ENCODE measurements at regions not wholly inside any gene's neighbourhood (a gene's known extent, or its start where the extent isn't known, plus 50 kb on each side); places are given as distances from the start of the nearest gene placed in this dataset.
"Not testable (repeated sequence)": the region's sequence is repeated elsewhere in the genome, so short reads cannot be mapped to it uniquely, and the experiment has no call there.

DNA sequence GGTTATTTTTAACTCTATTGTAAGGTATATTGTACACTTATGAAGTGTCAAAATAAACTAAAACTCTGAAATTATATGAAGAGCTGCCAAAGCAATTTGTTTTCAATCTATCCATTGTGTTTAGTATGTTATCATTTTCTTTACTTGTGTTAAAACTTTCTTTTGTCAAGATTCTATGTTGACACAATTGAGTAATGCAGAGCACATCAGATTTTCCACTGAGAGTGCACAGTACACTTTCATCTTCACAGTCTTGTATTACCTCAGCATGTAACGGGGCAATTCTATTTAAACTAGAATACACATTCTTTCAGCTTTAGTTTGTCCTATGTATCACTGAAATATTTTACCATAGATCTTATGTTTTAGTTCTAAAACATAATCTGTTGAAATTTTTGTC is 304.4 kb upstream of the ZC3H15 start:
- no peak for DNase-seq
- no peak overlapping the region for H3K4me3 ChIP-seq
- WGBS, 5 donors, result 58 to 71% (median 63%) methylated on average over 1 of the region's 1 CpG
- H3K27me3 ChIP-seq, result no peaks in the 10 kb centered on the region
- H3K36me3 ChIP-seq, result no peaks in the 10 kb centered on the region
- H3K9me3 ChIP-seq, result peaks cover 0 to 6% (median 0%) of the 10 kb centered on the region in 4 donors
- intact Hi-C loops (cut with DNase I; ENCODE audit: low total_unique reads), result no loop called here
- no peaks in the 10 kb centered on the region for H3K4me1 ChIP-seq
- no peak overlapping the region for H3K27ac ChIP-seq
- TF ChIP-seq, protein P1, sequence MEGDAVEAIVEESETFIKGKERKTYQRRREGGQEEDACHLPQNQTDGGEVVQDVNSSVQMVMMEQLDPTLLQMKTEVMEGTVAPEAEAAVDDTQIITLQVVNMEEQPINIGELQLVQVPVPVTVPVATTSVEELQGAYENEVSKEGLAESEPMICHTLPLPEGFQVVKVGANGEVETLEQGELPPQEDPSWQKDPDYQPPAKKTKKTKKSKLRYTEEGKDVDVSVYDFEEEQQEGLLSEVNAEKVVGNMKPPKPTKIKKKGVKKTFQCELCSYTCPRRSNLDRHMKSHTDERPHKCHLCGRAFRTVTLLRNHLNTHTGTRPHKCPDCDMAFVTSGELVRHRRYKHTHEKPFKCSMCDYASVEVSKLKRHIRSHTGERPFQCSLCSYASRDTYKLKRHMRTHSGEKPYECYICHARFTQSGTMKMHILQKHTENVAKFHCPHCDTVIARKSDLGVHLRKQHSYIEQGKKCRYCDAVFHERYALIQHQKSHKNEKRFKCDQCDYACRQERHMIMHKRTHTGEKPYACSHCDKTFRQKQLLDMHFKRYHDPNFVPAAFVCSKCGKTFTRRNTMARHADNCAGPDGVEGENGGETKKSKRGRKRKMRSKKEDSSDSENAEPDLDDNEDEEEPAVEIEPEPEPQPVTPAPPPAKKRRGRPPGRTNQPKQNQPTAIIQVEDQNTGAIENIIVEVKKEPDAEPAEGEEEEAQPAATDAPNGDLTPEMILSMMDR (IDR thresholded peaks at IDR 0.05), result no peak
- TF ChIP-seq EP300 (IDR thresholded peaks at IDR 0.05) (no peak), POLR2AphosphoS5 (IDR thresholded peaks at IDR 0.05) (no peak), POLR2A (IDR thresholded peaks at IDR 0.05) (no peak)

DNA sequence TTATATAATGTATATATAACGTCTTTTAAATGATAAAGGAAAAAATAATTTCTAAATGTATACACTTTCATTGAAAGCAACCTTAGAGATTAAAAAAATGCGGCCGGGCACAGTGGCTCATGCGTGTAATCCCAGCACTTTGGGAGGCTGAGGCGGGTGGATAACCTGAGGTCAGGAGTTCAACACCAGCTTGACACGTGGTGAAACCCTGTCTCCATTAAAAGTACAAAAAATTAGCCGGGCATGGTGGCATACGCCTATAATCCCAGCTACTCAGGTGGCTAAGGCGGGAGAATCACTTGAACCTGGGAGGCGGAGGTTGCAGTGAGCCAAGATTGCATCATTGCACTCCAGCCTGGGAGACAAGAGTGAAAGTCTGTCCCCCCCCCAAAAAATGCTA is 303.7 kb upstream of the ZC3H15 start:
- H3K4me1 ChIP-seq; intact Hi-C loops (cut with DNase I; ENCODE audit: low total_unique reads); H3K27ac ChIP-seq; DNase-seq; H3K36me3 ChIP-seq; H3K27me3 ChIP-seq; H3K4me3 ChIP-seq; H3K9me3 ChIP-seq: not testable (repeated sequence)
- WGBS, 5 donors, result 89 to 94% (median 91%) methylated on average over 10 of the region's 10 CpGs

DNA sequence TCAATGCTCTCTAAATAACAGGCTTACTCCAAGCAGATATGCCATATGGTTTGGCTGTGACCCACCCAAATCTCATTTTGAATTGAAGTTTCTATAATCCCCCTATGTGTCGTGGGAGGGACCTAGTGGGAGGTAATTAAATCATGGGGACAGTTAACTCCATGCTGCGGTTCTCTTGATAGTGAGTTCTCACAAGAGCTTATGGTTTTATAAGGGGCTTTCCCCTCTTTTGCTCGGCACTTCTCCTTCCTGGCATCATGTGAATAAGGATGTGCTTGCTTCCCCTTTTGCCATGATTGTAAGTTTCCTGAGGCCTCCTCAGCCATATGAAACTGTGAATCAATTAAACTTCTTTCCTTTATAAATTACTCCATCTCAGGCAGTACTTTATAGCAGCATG is 302.7 kb upstream of the ZC3H15 start:
- no peaks in the 10 kb centered on the region for H3K4me1 ChIP-seq
- intact Hi-C loops (cut with DNase I; ENCODE audit: low total_unique reads), result no loop called here
- 53 to 85% (median 75%) methylated on average over 3 of the region's 3 CpGs for WGBS, 5 donors

GRCh38 chr2:186187854-186188253 is 298.2 kb upstream of the ZC3H15 start:
- H3K4me1 ChIP-seq, result no peaks in the 10 kb centered on the region
- intact Hi-C loops (cut with DNase I; ENCODE audit: low total_unique reads), result no loop called here
- no peak for DNase-seq

More for the DNA sequence above, 302.7 kb upstream of the ZC3H15 start:
- H3K9me3 ChIP-seq, result peaks cover 0 to 7% (median 0%) of the 10 kb centered on the region in 4 donors
- no peak overlapping the region for H3K27ac ChIP-seq
- DNase-seq, result no peak
- no peaks in the 10 kb centered on the region for H3K27me3 ChIP-seq
- no peak overlapping the region for H3K4me3 ChIP-seq
- TF ChIP-seq, protein P1 (IDR thresholded peaks at IDR 0.05), result no peak
- TF ChIP-seq POLR2AphosphoS5 (IDR thresholded peaks at IDR 0.05), result no peak
- TF ChIP-seq POLR2A (IDR thresholded peaks at IDR 0.05), result no peak
- no peak for TF ChIP-seq EP300 (IDR thresholded peaks at IDR 0.05)
- no peaks in the 10 kb centered on the region for H3K36me3 ChIP-seq

DNA sequence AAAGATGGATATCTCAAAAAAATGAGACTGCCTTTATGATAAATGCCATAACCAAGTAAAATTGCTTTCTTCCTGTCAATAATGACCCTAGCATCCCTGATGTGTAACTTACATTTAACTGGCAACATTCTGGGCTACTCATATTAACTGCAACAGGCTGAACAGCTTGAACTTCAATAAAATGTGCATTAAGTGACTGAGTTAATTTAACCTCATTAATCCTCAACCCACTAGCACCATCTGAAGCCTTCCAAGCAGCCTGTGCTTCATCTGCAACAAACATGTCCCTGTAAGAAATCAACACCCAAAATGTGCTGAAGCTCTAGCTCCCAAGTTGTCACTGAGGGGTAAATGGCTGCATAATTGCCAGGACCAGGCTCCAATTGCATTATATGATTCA is 296.2 kb upstream of the ZC3H15 start:
- H3K4me1 ChIP-seq, result no peaks in the 10 kb centered on the region
- no peak for DNase-seq
- H3K4me3 ChIP-seq, result no peak overlapping the region
- H3K36me3 ChIP-seq, result no peaks in the 10 kb centered on the region
- intact Hi-C loops (cut with DNase I; ENCODE audit: low total_unique reads), result no loop called here
- no peak overlapping the region for H3K27ac ChIP-seq
- peaks cover 0 to 7% (median 0%) of the 10 kb centered on the region in 4 donors for H3K9me3 ChIP-seq
- no peaks in the 10 kb centered on the region for H3K27me3 ChIP-seq
- TF ChIP-seq EP300 (IDR thresholded peaks at IDR 0.05), result no peak
- TF ChIP-seq, protein P1 (IDR thresholded peaks at IDR 0.05), result no peak
- TF ChIP-seq POLR2A (IDR thresholded peaks at IDR 0.05), result no peak
- TF ChIP-seq POLR2AphosphoS5 (IDR thresholded peaks at IDR 0.05), result no peak

More at GRCh38 chr2:186187854-186188253, 298.2 kb upstream of the ZC3H15 start:
- Histone ChIP-seq H3K36me3 (no peaks in the 10 kb centered on the region), H3K27ac (no peak overlapping the region), H3K27me3 (no peaks in the 10 kb centered on the region), H3K9me3 (peaks cover 0 to 7% (median 0%) of the 10 kb centered on the region in 4 donors), H3K4me3 (no peak overlapping the region)
- no peak for TF ChIP-seq POLR2A (IDR thresholded peaks at IDR 0.05)
- no peak for TF ChIP-seq POLR2AphosphoS5 (IDR thresholded peaks at IDR 0.05)
- TF ChIP-seq, protein P1 (IDR thresholded peaks at IDR 0.05), result no peak
- no peak for TF ChIP-seq EP300 (IDR thresholded peaks at IDR 0.05)
